ENCODE measurements at regions not wholly inside any gene's neighbourhood (a gene's known extent, or its start where the extent isn't known, plus 50 kb on each side); places are given as distances from the start of the nearest gene placed in this dataset.
A peak's percentile ranks its signal among the peaks of the same experiment; 100 is the strongest.

- peak overlapping the region in 2 of 9 donors; percentile 16 to 23 for H3K27ac Mint-ChIP-seq
- POLR2A ChIA-PET = interaction anchor here (0.6 kb wide), 1 partner anchor 8 kb away, joined by 3 read pairs; no protein-coding TSS in a partner anchor
- no peak overlapping the region for H3K4me3 Mint-ChIP-seq
Measured at GRCh38 chrX:13147733-13148132, 103.3 kb upstream of the FAM9C start.

DNA sequence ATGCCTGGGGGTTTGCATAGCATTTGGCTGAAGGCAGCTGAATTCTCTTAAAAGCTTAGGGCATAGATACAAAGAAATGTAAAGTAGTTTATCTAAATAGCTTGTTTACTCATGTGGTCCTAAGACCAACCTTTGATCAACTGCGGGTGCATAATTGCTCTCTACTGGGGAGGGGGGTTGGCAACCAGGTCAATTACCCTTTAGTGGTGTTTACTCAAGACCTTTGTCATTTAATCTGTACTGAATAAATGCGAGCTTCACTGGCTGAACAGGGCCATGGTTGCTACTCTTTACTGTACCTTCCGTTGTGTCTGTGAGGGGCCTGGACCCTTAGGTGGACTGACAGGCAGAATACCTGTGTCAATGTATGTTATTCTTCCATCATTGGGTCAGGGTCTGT lies 102.7 kb upstream of the FAM9C start:
- POLR2A ChIA-PET = interaction anchor here (0.6 kb wide), 1 partner anchor 7 kb away, joined by 3 read pairs; no protein-coding TSS in a partner anchor
- ATAC-seq = no peak
- peaks cover 0 to 21% (median 4%) of the 10 kb centered on the region in 5 donors for H3K36me3 Mint-ChIP-seq

More at GRCh38 chrX:13147733-13148132, 103.3 kb upstream of the FAM9C start:
- H3K4me3 ChIP-seq (ENCODE audit: low read length) = no peak overlapping the region
- Mint-ChIP-seq H3K4me1 (peaks cover 0 to 29% (median 19%) of the 10 kb centered on the region in 7 donors), H3K9me3 (peaks cover 0 to 35% (median 12%) of the 10 kb centered on the region in 11 donors), H3K27me3 (no peaks in the 10 kb centered on the region), H3K36me3 (peaks cover 0 to 22% (median 4%) of the 10 kb centered on the region in 5 donors)
- H3K36me3 ChIP-seq (ENCODE audit: control insufficient read depth in 2 of 3, insufficient read depth in 3 of 3, low read length in 3 of 3) = no peaks in the 10 kb centered on the region
- peaks cover 0 to 11% (median 0%) of the 10 kb centered on the region in 3 experiments for H3K9me3 ChIP-seq (ENCODE audit: control insufficient read depth in 2 of 3, low read length in 3 of 3)
- intact Hi-C loops (cut with micrococcal nuclease) = loop anchor here in 1 of 2 donors (10.0 kb wide), 1 partner anchor 147 kb away; no protein-coding TSS in a partner anchor
- ATAC-seq = no peak
- H3K4me1 ChIP-seq (ENCODE audit: control insufficient read depth in 2 of 2, insufficient read depth in 2 of 2, low read length in 2 of 2) = peaks cover 7 to 8% of the 10 kb centered on the region in 2 donors
- H3K27ac ChIP-seq (ENCODE audit: low read depth, low read length) = no peak overlapping the region
- no peak for DNase-seq
- CTCF ChIA-PET = no interaction called here
- no peaks in the 10 kb centered on the region for H3K27me3 ChIP-seq (ENCODE audit: control insufficient read depth in 2 of 2, insufficient read depth in 2 of 2, low read length in 2 of 2)

GRCh38 chrX:13144927-13145655 lies 100.7 kb upstream of the FAM9C start:
- Mint-ChIP-seq H3K36me3 (peaks cover 0 to 20% (median 4%) of the 10 kb centered on the region in 5 donors), H3K4me1 (peaks cover 0 to 16% (median 9%) of the 10 kb centered on the region in 7 donors), H3K27me3 (no peaks in the 10 kb centered on the region), H3K9me3 (peaks cover 0 to 26% (median 11%) of the 10 kb centered on the region in 11 donors), H3K27ac (peak overlapping the region in 2 of 9 donors; percentile 19 to 72), H3K4me3 (no peak overlapping the region)
- ChIA-PET CTCF (no interaction called here), POLR2A (interaction anchor here (1.1 kb wide), 1 partner anchor 40 kb away, joined by 3 read pairs; no protein-coding TSS in a partner anchor)
- no peaks in the 10 kb centered on the region for H3K27me3 ChIP-seq (ENCODE audit: control insufficient read depth in 2 of 2, insufficient read depth in 2 of 2, low read length in 2 of 2)
- no peak overlapping the region for H3K4me3 ChIP-seq (ENCODE audit: low read length)
- intact Hi-C loops (cut with micrococcal nuclease) = loop anchor here in 1 of 2 donors (10.0 kb wide), 1 partner anchor 150 kb away; no protein-coding TSS in a partner anchor
- no peaks in the 10 kb centered on the region for H3K4me1 ChIP-seq (ENCODE audit: control insufficient read depth in 2 of 2, insufficient read depth in 2 of 2, low read length in 2 of 2)
- H3K9me3 ChIP-seq (ENCODE audit: control insufficient read depth in 2 of 3, low read length in 3 of 3) = peaks cover 0 to 11% (median 0%) of the 10 kb centered on the region in 3 experiments
- ATAC-seq = no peak
- H3K27ac ChIP-seq (ENCODE audit: low read depth, low read length) = no peak overlapping the region
- DNase-seq = no peak
- H3K36me3 ChIP-seq (ENCODE audit: control insufficient read depth in 2 of 3, insufficient read depth in 3 of 3, low read length in 3 of 3) = no peaks in the 10 kb centered on the region

More for the DNA sequence above, 102.7 kb upstream of the FAM9C start:
- H3K27ac Mint-ChIP-seq = no peak overlapping the region
- intact Hi-C loops (cut with micrococcal nuclease) = loop anchor here in 1 of 2 donors (10.0 kb wide), 1 partner anchor 148 kb away; no protein-coding TSS in a partner anchor
- peaks cover 0 to 28% (median 20%) of the 10 kb centered on the region in 7 donors for H3K4me1 Mint-ChIP-seq
- H3K9me3 Mint-ChIP-seq = peaks cover 0 to 31% (median 11%) of the 10 kb centered on the region in 11 donors
- CTCF ChIA-PET = no interaction called here
- Histone ChIP-seq H3K27me3 (ENCODE audit: control insufficient read depth in 2 of 2, insufficient read depth in 2 of 2, low read length in 2 of 2) (no peaks in the 10 kb centered on the region), H3K9me3 (ENCODE audit: control insufficient read depth in 2 of 3, low read length in 3 of 3) (peaks cover 0 to 11% (median 0%) of the 10 kb centered on the region in 3 experiments), H3K4me3 (ENCODE audit: low read length) (no peak overlapping the region), H3K36me3 (ENCODE audit: control insufficient read depth in 2 of 3, insufficient read depth in 3 of 3, low read length in 3 of 3) (no peaks in the 10 kb centered on the region), H3K4me1 (ENCODE audit: control insufficient read depth in 2 of 2, insufficient read depth in 2 of 2, low read length in 2 of 2) (peaks cover 2 to 8% of the 10 kb centered on the region in 2 donors), H3K27ac (ENCODE audit: low read depth, low read length) (no peak overlapping the region)
- H3K4me3 Mint-ChIP-seq = no peak overlapping the region
- H3K27me3 Mint-ChIP-seq = no peaks in the 10 kb centered on the region
- DNase-seq = no peak

GRCh38 chrX:13142891-13143290 lies 98.5 kb upstream of the FAM9C start:
- CTCF ChIA-PET = no interaction called here
- Histone ChIP-seq H3K36me3 (ENCODE audit: control insufficient read depth in 2 of 3, insufficient read depth in 3 of 3, low read length in 3 of 3) (no peaks in the 10 kb centered on the region), H3K27me3 (ENCODE audit: control insufficient read depth in 2 of 2, insufficient read depth in 2 of 2, low read length in 2 of 2) (no peaks in the 10 kb centered on the region), H3K9me3 (ENCODE audit: control insufficient read depth in 2 of 3, low read length in 3 of 3) (peaks cover 0 to 19% (median 0%) of the 10 kb centered on the region in 3 experiments), H3K4me1 (ENCODE audit: control insufficient read depth in 2 of 2, insufficient read depth in 2 of 2, low read length in 2 of 2) (no peaks in the 10 kb centered on the region), H3K4me3 (ENCODE audit: low read length) (no peak overlapping the region), H3K27ac (ENCODE audit: low read depth, low read length) (no peak overlapping the region)
- peaks cover 0 to 20% (median 4%) of the 10 kb centered on the region in 5 donors for H3K36me3 Mint-ChIP-seq
- no peaks in the 10 kb centered on the region for H3K27me3 Mint-ChIP-seq
- DNase-seq (no peak), ATAC-seq (peak; percentile 61)
- peak overlapping the region in 4 of 9 donors; percentile 29 to 70 (median 48) for H3K27ac Mint-ChIP-seq
- peaks cover 0 to 29% (median 11%) of the 10 kb centered on the region in 11 donors for H3K9me3 Mint-ChIP-seq
- intact Hi-C loops (cut with micrococcal nuclease) = loop anchor here in 1 of 2 donors (10.0 kb wide), 1 partner anchor 152 kb away; no protein-coding TSS in a partner anchor
- peak overlapping the region in 2 of 10 donors; percentile 10 to 18 for H3K4me3 Mint-ChIP-seq
- POLR2A ChIA-PET = no interaction called here
- peaks cover 0 to 16% (median 9%) of the 10 kb centered on the region in 7 donors for H3K4me1 Mint-ChIP-seq

GRCh38 chrX:13140007-13140406 lies 95.6 kb upstream of the FAM9C start:
- Histone ChIP-seq H3K4me3 (ENCODE audit: low read length) (no peak overlapping the region), H3K27ac (ENCODE audit: low read depth, low read length) (no peak overlapping the region), H3K36me3 (ENCODE audit: control insufficient read depth in 2 of 3, insufficient read depth in 3 of 3, low read length in 3 of 3) (no peaks in the 10 kb centered on the region), H3K4me1 (ENCODE audit: control insufficient read depth in 2 of 2, insufficient read depth in 2 of 2, low read length in 2 of 2) (no peaks in the 10 kb centered on the region), H3K9me3 (ENCODE audit: control insufficient read depth in 2 of 3, low read length in 3 of 3) (peaks cover 0 to 7% (median 0%) of the 10 kb centered on the region in 3 experiments), H3K27me3 (ENCODE audit: control insufficient read depth in 2 of 2, insufficient read depth in 2 of 2, low read length in 2 of 2) (no peaks in the 10 kb centered on the region)
- H3K27ac Mint-ChIP-seq = peak overlapping the region in 1 of 9 donors; percentile 42
- H3K4me1 Mint-ChIP-seq = peaks cover 0 to 16% (median 9%) of the 10 kb centered on the region in 7 donors
- H3K36me3 Mint-ChIP-seq = peaks cover 0 to 8% (median 0%) of the 10 kb centered on the region in 5 donors
- intact Hi-C loops (cut with micrococcal nuclease) = loop anchor here in 1 of 2 donors (10.0 kb wide), 1 partner anchor 155 kb away; no protein-coding TSS in a partner anchor
- ChIA-PET CTCF (no interaction called here), POLR2A (interaction anchor here (0.6 kb wide), 1 partner anchor 8 kb away, joined by 3 read pairs; no protein-coding TSS in a partner anchor)
- no peak for DNase-seq
- no peak for ATAC-seq
- H3K27me3 Mint-ChIP-seq = no peaks in the 10 kb centered on the region
- peaks cover 0 to 11% (median 2%) of the 10 kb centered on the region in 11 donors for H3K9me3 Mint-ChIP-seq
- no peak overlapping the region for H3K4me3 Mint-ChIP-seq

GRCh38 chrX:13131396-13132137 lies 87.1 kb upstream of the FAM9C start:
- peaks cover 0 to 10% (median 0%) of the 10 kb centered on the region in 5 donors for H3K36me3 Mint-ChIP-seq
- H3K27me3 ChIP-seq (ENCODE audit: control insufficient read depth in 2 of 2, insufficient read depth in 2 of 2, low read length in 2 of 2) = no peaks in the 10 kb centered on the region
- no peaks in the 10 kb centered on the region for H3K36me3 ChIP-seq (ENCODE audit: control insufficient read depth in 2 of 3, insufficient read depth in 3 of 3, low read length in 3 of 3)
- no peaks in the 10 kb centered on the region for H3K4me1 ChIP-seq (ENCODE audit: control insufficient read depth in 2 of 2, insufficient read depth in 2 of 2, low read length in 2 of 2)
- no peak overlapping the region for H3K4me3 ChIP-seq (ENCODE audit: low read length)
- H3K4me1 Mint-ChIP-seq = peaks cover 5 to 40% (median 25%) of the 10 kb centered on the region in 7 donors
- no peak overlapping the region for H3K27ac ChIP-seq (ENCODE audit: low read depth, low read length)
- H3K9me3 Mint-ChIP-seq = peaks cover 0 to 4% (median 0%) of the 10 kb centered on the region in 11 donors
- intact Hi-C loops (cut with micrococcal nuclease) = loop anchor here in 1 of 2 donors (2.0 kb wide), 1 partner anchor 21 kb away; no protein-coding TSS in a partner anchor
- ChIA-PET CTCF (no interaction called here), POLR2A (interaction anchor here (0.8 kb wide), 1 partner anchor 9 kb away, joined by 3 read pairs; no protein-coding TSS in a partner anchor)
- H3K9me3 ChIP-seq (ENCODE audit: control insufficient read depth in 2 of 3, low read length in 3 of 3) = no peaks in the 10 kb centered on the region
- H3K4me3 Mint-ChIP-seq = peak overlapping the region in 3 of 10 donors; percentile 6 to 59 (median 20)
- no peaks in the 10 kb centered on the region for H3K27me3 Mint-ChIP-seq
- peak; percentile 73 for ATAC-seq
- peak overlapping the region in 5 of 9 donors; percentile 16 to 86 (median 52) for H3K27ac Mint-ChIP-seq
- DNase-seq = peak in 1 of 9 donors; percentile 13

Data from naive thymus-derived CD4-positive, alpha-beta T cell (primary cell).